GM12891 (cell line): ENCODE measurements at regions not wholly inside any gene's neighbourhood (a gene's known extent, or its start where the extent isn't known, plus 50 kb on each side); places are given as distances from the start of the nearest gene placed in this dataset.

ENCODE experiments used
- DNase-seq: peaks from one replicate; pipeline ENCODE4 v3.0.0; 2011; ENCODE audit warnings: low spot score; ENCODE audit not compliant: insufficient read length
- FAIRE-seq: peaks from 2 replicates; lab custom pipeline; 2011; peaks lifted over from hg19 to GRCh38; lab: Jason Lieb, UNC
- PAX5 ChIP-seq: IDR thresholded peaks from 2 replicates; pipeline ENCODE4 v1.6.1; 2011; ENCODE audit warnings: low read length, moderate library complexity, mild to moderate bottlenecking; ENCODE audit not compliant: insufficient read depth, severe bottlenecking
- POLR2A ChIP-seq: IDR thresholded peaks from 2 replicates; pipeline ENCODE4 v1.6.1; 2011; ENCODE audit warnings: low read depth, low read length, control low read depth
- POLR2AphosphoS5 ChIP-seq: IDR thresholded peaks from 2 replicates; pipeline ENCODE4 v1.6.1; 2011; ENCODE audit warnings: low read depth, low read length, control low read depth
- POU2F2 ChIP-seq: IDR thresholded peaks from 2 replicates; pipeline ENCODE4 v1.6.1; 2011; ENCODE audit warnings: low read depth, mild to moderate bottlenecking, control low read depth, low read length, moderate library complexity
- SPI1 ChIP-seq: IDR thresholded peaks from 2 replicates; pipeline ENCODE4 v1.6.1; 2011; ENCODE audit warnings: low read depth, low read length, control low read depth
- TAF1 ChIP-seq: IDR thresholded peaks from 2 replicates; pipeline ENCODE4 v1.6.1; 2011; ENCODE audit warnings: low read depth, low read length, control low read depth

GRCh38 chr3:161571951-161572350 lies 75.3 kb downstream of the OTOL1 start:
- no peak for TF ChIP-seq SPI1
- no peak for TF ChIP-seq PAX5
- no peak for TF ChIP-seq POLR2AphosphoS5
- no peak for TF ChIP-seq TAF1
- no peak for TF ChIP-seq POU2F2
- no peak for TF ChIP-seq POLR2A
- DNase-seq, result no peak
- no peak for FAIRE-seq

- TF ChIP-seq TAF1 (no peak), POLR2AphosphoS5 (no peak), POLR2A (no peak), POU2F2 (no peak), SPI1 (no peak), PAX5 (no peak)
- DNase-seq (no peak), FAIRE-seq (no peak)
Measured at GRCh38 chr3:161573136-161573535, 76.5 kb downstream of the OTOL1 start.

- FAIRE-seq (no peak), DNase-seq (no peak)
- TF ChIP-seq PAX5 (no peak), POU2F2 (no peak), POLR2A (no peak), SPI1 (no peak), TAF1 (no peak), POLR2AphosphoS5 (no peak)
Measured at GRCh38 chr3:161575901-161576300, 79.3 kb downstream of the OTOL1 start.

- TF ChIP-seq POLR2AphosphoS5 (no peak), TAF1 (no peak), POLR2A (no peak), SPI1 (no peak), PAX5 (no peak), POU2F2 (no peak)
- FAIRE-seq (no peak), DNase-seq (no peak)
Measured at GRCh38 chr3:161576311-161576710, 79.7 kb downstream of the OTOL1 start.

- no peak for TF ChIP-seq PAX5
- TF ChIP-seq POLR2AphosphoS5, result no peak
- no peak for TF ChIP-seq POLR2A
- no peak for TF ChIP-seq SPI1
- TF ChIP-seq POU2F2, result no peak
- TF ChIP-seq TAF1, result no peak
- DNase-seq (no peak), FAIRE-seq (no peak)
Measured at GRCh38 chr3:161576714-161577510, 80.3 kb downstream of the OTOL1 start.

- DNase-seq (no peak), FAIRE-seq (no peak)
- TF ChIP-seq PAX5 (no peak), POU2F2 (no peak), POLR2AphosphoS5 (no peak), POLR2A (no peak), SPI1 (no peak), TAF1 (no peak)
Measured at GRCh38 chr3:161577662-161578061, 81.1 kb downstream of the OTOL1 start.

- TF ChIP-seq POLR2AphosphoS5 (no peak), PAX5 (no peak), TAF1 (no peak), POU2F2 (no peak), POLR2A (no peak), SPI1 (no peak)
- no peak for FAIRE-seq
Measured at GRCh38 chr3:161579395-161580126, 83.0 kb downstream of the OTOL1 start.

GRCh38 chr3:161585922-161586321 lies 89.3 kb downstream of the OTOL1 start:
- FAIRE-seq (no peak), DNase-seq (no peak)
- TF ChIP-seq PAX5 (no peak), POU2F2 (no peak)

More at GRCh38 chr3:161579395-161580126, 83.0 kb downstream of the OTOL1 start:
- no peak for DNase-seq

- DNase-seq, result no peak
- TF ChIP-seq POLR2A (no peak), POU2F2 (no peak), TAF1 (no peak), PAX5 (no peak), POLR2AphosphoS5 (no peak), SPI1 (no peak)
- FAIRE-seq, result no peak
Measured at GRCh38 chr3:161586556-161587235, 90.1 kb downstream of the OTOL1 start.

- no peak for TF ChIP-seq POLR2AphosphoS5
- no peak for DNase-seq
- no peak for FAIRE-seq
Measured at GRCh38 chr3:161598639-161599038, 102.0 kb downstream of the OTOL1 start.
